HepG2 (cell line): ENCODE measurements at regions not wholly inside any gene's neighbourhood (a gene's known extent, or its start where the extent isn't known, plus 50 kb on each side); places are given as distances from the start of the nearest gene placed in this dataset.

ENCODE experiments used
- ATAC-seq: fragments of 200-7000 bp; cut with Tn5 transposase; 3 replicates; pipeline ENCODE4 v1.9.1; 2020; ENCODE audit warnings: mild to moderate bottlenecking, moderate library complexity
- BruUV-seq: library from RNA; stranded (reverse); fragments of 400-500 nt; replicated peaks from 2 replicates; lab custom pipeline; 2021; lab: Mats Ljungman, UMichigan
- CTCF ChIA-PET: fragments of 300-600 bp; formaldehyde crosslinking; extraction: SDS; loops from one replicate; lab custom pipeline; 2021; ENCODE audit warnings: low total read pairs, inconsistent platforms, low intra/inter-chr PET ratio; lab: Yijun Ruan, JAX
- POLR2A ChIA-PET: fragments of 350-600 bp; sonication (Branson Sonifier 250); formaldehyde crosslinking; loops from one replicate; lab custom pipeline; 2020; ENCODE audit warnings: antibody characterized with exemption, inconsistent platforms; lab: Yijun Ruan, JAX
- DNase-seq: peaks from one replicate; pipeline ENCODE4 v3.0.0-alpha.2; 2015; ENCODE audit warnings: low spot score
- FAIRE-seq: peaks from 3 replicates; lab custom pipeline; 2011; peaks lifted over from hg19 to GRCh38; lab: Jason Lieb, UNC
- H2AFZ ChIP-seq: one replicate; pipeline ENCODE4 v1.6.1; 2011; ENCODE audit warnings: low read length, inconsistent platforms
- H3K27ac ChIP-seq: fragments of 300-600 bp; 3 replicates; pipeline ENCODE4 v1.8.0; 2011; ENCODE audit warnings: mixed run types, mild to moderate bottlenecking, mixed read lengths, low read length, inconsistent platforms; ENCODE audit not compliant: insufficient read depth; ENCODE audit errors: extremely low read length
- H3K27me3 ChIP-seq, 2 experiments: fragments of 200-600 bp in 1 of 2; 2 replicates in 1 of 2; 3 replicates in 1 of 2; pipeline versions ENCODE4 v1.6.0 to v1.8.0; 2011; ENCODE audit warnings: low read length in 2 of 2, mild to moderate bottlenecking in 2 of 2, moderate library complexity in 2 of 2, inconsistent platforms in 1 of 2; ENCODE audit not compliant: insufficient read depth in 2 of 2, control insufficient read depth in 1 of 2
- H3K36me3 ChIP-seq, 2 experiments: fragments of 200-600 bp in 1 of 2; replicated peaks in 1 of 2; 2 replicates in 1 of 2; 3 replicates in 1 of 2; pipeline versions ENCODE4 v1.5.1 to v1.8.0; 2011; ENCODE audit warnings: low read length in 2 of 2, inconsistent platforms in 1 of 2; ENCODE audit not compliant: insufficient read depth in 2 of 2, control insufficient read depth in 1 of 2
- H3K4me1 ChIP-seq: 2 replicates; pipeline ENCODE4 v1.5.1; 2012; ENCODE audit warnings: low read length, inconsistent platforms; ENCODE audit not compliant: insufficient read depth
- H3K4me2 ChIP-seq: 2 replicates; pipeline ENCODE4 v1.6.0; 2011; ENCODE audit warnings: low read depth, low read length, inconsistent platforms
- H3K4me3 ChIP-seq, 3 experiments: fragments of 200-600 bp in 1 of 3; sonication (generic), shearing (Covaris generic) in 1 of 3; replicated peaks in 1 of 3; 2 replicates each; pipeline ENCODE4 v1.5.1; 2011 to 2016; ENCODE audit warnings: low read length in 3 of 3, inconsistent platforms in 2 of 3, low read depth in 2 of 3, mild to moderate bottlenecking in 2 of 3, control low read depth in 1 of 3, mixed read lengths in 1 of 3; ENCODE audit not compliant: insufficient read depth in 1 of 3
- H3K79me2 ChIP-seq: one replicate; pipeline ENCODE4 v1.6.1; 2011; ENCODE audit warnings: low read length, inconsistent platforms; ENCODE audit not compliant: insufficient read depth
- H3K9ac ChIP-seq: 2 replicates; pipeline ENCODE4 v1.6.0; 2011; ENCODE audit warnings: mild to moderate bottlenecking, low read depth, low read length, inconsistent platforms; ENCODE audit not compliant: insufficient read depth
- H3K9me3 ChIP-seq: 2 replicates; pipeline ENCODE4 v1.5.1; 2012; ENCODE audit warnings: mild to moderate bottlenecking, low read length
- H4K20me1 ChIP-seq: 2 replicates; pipeline ENCODE4 v1.6.0; 2011; ENCODE audit warnings: inconsistent platforms, mild to moderate bottlenecking, low read length, moderate library complexity; ENCODE audit not compliant: insufficient read depth
- RELA ChIP-seq: sonication (generic); formaldehyde crosslinking; IDR thresholded peaks from 2 replicates; pipeline ENCODE4 v1.4.0; 2020; ENCODE audit warnings: missing genetic modification reagents
- YEATS4 ChIP-seq: sonication (generic); formaldehyde crosslinking; IDR thresholded peaks from 2 replicates; pipeline ENCODE4 v1.4.0; 2020; ENCODE audit warnings: missing genetic modification reagents, borderline replicate concordance
- ZBTB8A ChIP-seq: sonication (generic); formaldehyde crosslinking; IDR thresholded peaks from 2 replicates; pipeline ENCODE4 v1.4.0; 2020; ENCODE audit warnings: mild to moderate bottlenecking, low read depth, missing genetic modification reagents, borderline replicate concordance
- ZNF329 ChIP-seq: sonication (generic); formaldehyde crosslinking; IDR thresholded peaks from 2 replicates; pipeline ENCODE4 v1.9.0; 2021; ENCODE audit warnings: low read depth, mild to moderate bottlenecking, missing genetic modification reagents
- ZNF468 ChIP-seq: sonication (generic); formaldehyde crosslinking; IDR thresholded peaks from 2 replicates; pipeline ENCODE4 v1.8.0; 2022; ENCODE audit warnings: mild to moderate bottlenecking, moderate library complexity, missing genetic modification reagents
- WGBS: methylation state at CpG from one replicate; pipeline ENCODE4 v1.1.6; 2017; ENCODE audit warnings: low lambda C conversion rate; 5-methylcytosine and 5-hydroxymethylcytosine counted together
- in situ Hi-C: cut with HindIII; loops from 2 replicates; pipeline ENCODE4 v1.10.0; 2017; ENCODE audit warnings: low pct_unique_long_range_greater_than_20kb; ENCODE audit not compliant: extremely low pct_ligation_motif_present
- intact Hi-C: fragments of 100-400 bp; cut with micrococcal nuclease; formaldehyde crosslinking; loops from one replicate; pipeline ENCODE4 v1.10.0; 2022; ENCODE audit not compliant: unreplicated experiment
- TF ChIP-seq, protein P1 (sequence below): sonication (generic); formaldehyde crosslinking; IDR thresholded peaks from 2 replicates; pipeline ENCODE4 v1.4.0; 2020; ENCODE audit warnings: mild to moderate bottlenecking, missing genetic modification reagents
- TF ChIP-seq, protein P2 (sequence below): sonication (generic); formaldehyde crosslinking; IDR thresholded peaks from 2 replicates; pipeline ENCODE4 v1.5.0; 2020; ENCODE audit warnings: missing genetic modification reagents, mild to moderate bottlenecking, borderline replicate concordance
- TF ChIP-seq, protein P3 (sequence below): fragments of 450-650 bp; IDR thresholded peaks from 2 replicates; pipeline ENCODE4 v1.6.1; 2017; ENCODE audit warnings: mild to moderate bottlenecking
- TF ChIP-seq, protein P4 (sequence below): conservative IDR thresholded peaks from 2 replicates; pipeline ENCODE4 v1.6.1; 2018; ENCODE audit warnings: missing genetic modification reagents

DNA sequence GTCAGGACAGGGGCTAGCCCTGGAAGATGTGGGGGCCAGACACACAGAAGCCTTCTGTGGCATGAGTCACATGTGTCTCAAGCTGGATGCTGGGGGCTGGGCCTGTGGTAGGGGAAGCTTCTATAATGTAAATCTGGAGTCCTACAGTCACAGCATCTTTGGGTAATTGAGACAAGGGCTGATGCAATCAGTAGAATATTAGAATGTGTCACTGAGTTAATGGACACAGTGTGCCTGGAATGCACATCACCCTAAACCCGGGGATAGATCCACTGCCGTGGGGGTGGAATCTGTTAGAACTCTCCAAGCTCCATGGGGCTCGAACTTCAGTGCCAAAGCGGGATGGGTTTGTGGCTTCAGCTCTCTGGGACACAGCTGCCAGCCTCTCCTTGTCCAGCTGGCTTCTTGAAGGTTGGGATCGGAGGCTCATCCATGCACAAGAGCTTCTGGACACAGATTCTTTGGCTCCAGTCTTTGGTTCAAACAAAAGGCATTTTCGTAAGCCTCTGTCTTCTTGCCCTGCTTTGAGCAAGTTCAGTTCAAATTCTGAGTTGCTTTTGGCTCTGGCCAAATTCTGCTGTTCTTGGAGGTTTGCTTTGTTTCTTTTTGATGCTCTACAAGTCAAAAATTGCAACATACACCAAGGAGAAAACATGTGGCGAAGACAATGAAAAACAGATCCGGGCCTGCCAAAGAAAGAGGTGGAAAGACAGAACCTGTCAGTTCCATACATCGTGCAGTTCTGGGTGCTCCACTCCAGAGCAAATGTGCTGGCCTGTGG, 194.8 kb upstream of the ZNF32 start:
- ATAC-seq (no peak), DNase-seq (no peak), FAIRE-seq (no peak)
- Histone ChIP-seq H3K27ac (no peak overlapping the region), H4K20me1 (no peaks in the 10 kb centered on the region), H3K9ac (no peak overlapping the region), H3K4me2 (no peak overlapping the region), H3K79me2 (no peaks in the 10 kb centered on the region), H3K4me1 (no peaks in the 10 kb centered on the region), H3K27me3 (peaks cover 0 to 10% of the 10 kb centered on the region in 2 experiments; a peak in 2 of 5 replicates), H3K4me3 (no peak overlapping the region), H2AFZ (no peak overlapping the region), H3K36me3 (no peaks in the 10 kb centered on the region), H3K9me3 (no peaks in the 10 kb centered on the region)
- 31% methylated on average over 6 of the region's 9 CpGs for WGBS
- no TSS peak for BruUV-seq
- ChIA-PET CTCF (no interaction called here), POLR2A (no interaction called here)
- intact Hi-C loops (no loop called here), in situ Hi-C loops (no loop called here)
- TF ChIP-seq ZNF329 (CRISPR knock-in tag) (no peak), ZNF468 (CRISPR knock-in tag) (no peak), ZBTB8A (CRISPR knock-in tag) (no peak), YEATS4 (CRISPR knock-in tag) (no peak), RELA (CRISPR knock-in tag) (no peak)
- TF ChIP-seq, protein P1, sequence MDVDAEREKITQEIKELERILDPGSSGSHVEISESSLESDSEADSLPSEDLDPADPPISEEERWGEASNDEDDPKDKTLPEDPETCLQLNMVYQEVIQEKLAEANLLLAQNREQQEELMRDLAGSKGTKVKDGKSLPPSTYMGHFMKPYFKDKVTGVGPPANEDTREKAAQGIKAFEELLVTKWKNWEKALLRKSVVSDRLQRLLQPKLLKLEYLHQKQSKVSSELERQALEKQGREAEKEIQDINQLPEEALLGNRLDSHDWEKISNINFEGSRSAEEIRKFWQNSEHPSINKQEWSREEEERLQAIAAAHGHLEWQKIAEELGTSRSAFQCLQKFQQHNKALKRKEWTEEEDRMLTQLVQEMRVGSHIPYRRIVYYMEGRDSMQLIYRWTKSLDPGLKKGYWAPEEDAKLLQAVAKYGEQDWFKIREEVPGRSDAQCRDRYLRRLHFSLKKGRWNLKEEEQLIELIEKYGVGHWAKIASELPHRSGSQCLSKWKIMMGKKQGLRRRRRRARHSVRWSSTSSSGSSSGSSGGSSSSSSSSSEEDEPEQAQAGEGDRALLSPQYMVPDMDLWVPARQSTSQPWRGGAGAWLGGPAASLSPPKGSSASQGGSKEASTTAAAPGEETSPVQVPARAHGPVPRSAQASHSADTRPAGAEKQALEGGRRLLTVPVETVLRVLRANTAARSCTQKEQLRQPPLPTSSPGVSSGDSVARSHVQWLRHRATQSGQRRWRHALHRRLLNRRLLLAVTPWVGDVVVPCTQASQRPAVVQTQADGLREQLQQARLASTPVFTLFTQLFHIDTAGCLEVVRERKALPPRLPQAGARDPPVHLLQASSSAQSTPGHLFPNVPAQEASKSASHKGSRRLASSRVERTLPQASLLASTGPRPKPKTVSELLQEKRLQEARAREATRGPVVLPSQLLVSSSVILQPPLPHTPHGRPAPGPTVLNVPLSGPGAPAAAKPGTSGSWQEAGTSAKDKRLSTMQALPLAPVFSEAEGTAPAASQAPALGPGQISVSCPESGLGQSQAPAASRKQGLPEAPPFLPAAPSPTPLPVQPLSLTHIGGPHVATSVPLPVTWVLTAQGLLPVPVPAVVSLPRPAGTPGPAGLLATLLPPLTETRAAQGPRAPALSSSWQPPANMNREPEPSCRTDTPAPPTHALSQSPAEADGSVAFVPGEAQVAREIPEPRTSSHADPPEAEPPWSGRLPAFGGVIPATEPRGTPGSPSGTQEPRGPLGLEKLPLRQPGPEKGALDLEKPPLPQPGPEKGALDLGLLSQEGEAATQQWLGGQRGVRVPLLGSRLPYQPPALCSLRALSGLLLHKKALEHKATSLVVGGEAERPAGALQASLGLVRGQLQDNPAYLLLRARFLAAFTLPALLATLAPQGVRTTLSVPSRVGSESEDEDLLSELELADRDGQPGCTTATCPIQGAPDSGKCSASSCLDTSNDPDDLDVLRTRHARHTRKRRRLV = no peak
- TF ChIP-seq, protein P2, sequence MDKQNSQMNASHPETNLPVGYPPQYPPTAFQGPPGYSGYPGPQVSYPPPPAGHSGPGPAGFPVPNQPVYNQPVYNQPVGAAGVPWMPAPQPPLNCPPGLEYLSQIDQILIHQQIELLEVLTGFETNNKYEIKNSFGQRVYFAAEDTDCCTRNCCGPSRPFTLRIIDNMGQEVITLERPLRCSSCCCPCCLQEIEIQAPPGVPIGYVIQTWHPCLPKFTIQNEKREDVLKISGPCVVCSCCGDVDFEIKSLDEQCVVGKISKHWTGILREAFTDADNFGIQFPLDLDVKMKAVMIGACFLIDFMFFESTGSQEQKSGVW = no peak
- TF ChIP-seq, protein P3, sequence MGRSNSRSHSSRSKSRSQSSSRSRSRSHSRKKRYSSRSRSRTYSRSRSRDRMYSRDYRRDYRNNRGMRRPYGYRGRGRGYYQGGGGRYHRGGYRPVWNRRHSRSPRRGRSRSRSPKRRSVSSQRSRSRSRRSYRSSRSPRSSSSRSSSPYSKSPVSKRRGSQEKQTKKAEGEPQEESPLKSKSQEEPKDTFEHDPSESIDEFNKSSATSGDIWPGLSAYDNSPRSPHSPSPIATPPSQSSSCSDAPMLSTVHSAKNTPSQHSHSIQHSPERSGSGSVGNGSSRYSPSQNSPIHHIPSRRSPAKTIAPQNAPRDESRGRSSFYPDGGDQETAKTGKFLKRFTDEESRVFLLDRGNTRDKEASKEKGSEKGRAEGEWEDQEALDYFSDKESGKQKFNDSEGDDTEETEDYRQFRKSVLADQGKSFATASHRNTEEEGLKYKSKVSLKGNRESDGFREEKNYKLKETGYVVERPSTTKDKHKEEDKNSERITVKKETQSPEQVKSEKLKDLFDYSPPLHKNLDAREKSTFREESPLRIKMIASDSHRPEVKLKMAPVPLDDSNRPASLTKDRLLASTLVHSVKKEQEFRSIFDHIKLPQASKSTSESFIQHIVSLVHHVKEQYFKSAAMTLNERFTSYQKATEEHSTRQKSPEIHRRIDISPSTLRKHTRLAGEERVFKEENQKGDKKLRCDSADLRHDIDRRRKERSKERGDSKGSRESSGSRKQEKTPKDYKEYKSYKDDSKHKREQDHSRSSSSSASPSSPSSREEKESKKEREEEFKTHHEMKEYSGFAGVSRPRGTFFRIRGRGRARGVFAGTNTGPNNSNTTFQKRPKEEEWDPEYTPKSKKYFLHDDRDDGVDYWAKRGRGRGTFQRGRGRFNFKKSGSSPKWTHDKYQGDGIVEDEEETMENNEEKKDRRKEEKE = no peak
- TF ChIP-seq, protein P4, sequence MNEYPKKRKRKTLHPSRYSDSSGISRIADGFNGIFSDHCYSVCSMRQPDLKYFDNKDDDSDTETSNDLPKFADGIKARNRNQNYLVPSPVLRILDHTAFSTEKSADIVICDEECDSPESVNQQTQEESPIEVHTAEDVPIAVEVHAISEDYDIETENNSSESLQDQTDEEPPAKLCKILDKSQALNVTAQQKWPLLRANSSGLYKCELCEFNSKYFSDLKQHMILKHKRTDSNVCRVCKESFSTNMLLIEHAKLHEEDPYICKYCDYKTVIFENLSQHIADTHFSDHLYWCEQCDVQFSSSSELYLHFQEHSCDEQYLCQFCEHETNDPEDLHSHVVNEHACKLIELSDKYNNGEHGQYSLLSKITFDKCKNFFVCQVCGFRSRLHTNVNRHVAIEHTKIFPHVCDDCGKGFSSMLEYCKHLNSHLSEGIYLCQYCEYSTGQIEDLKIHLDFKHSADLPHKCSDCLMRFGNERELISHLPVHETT (CRISPR knock-in tag) = no peak
